GM19467 (cell line): ENCODE measurements at regions not wholly inside any gene's neighbourhood (a gene's known extent, or its start where the extent isn't known, plus 50 kb on each side); places are given as distances from the start of the nearest gene placed in this dataset.

ENCODE experiments used
- ATAC-seq: cut with Tn5 transposase; IDR thresholded peaks from one replicate; pipeline ENCODE4 v1.9.1; 2021; ENCODE audit warnings: mild to moderate bottlenecking, moderate library complexity; ENCODE audit not compliant: unreplicated experiment

GRCh38 chr6:96460052-96460700 lies 61.4 kb upstream of the UFL1 start:
- no peak for ATAC-seq

GRCh38 chr6:96465321-96465903 lies 56.2 kb upstream of the UFL1 start:
- ATAC-seq: no peak

- peak; percentile 57 for ATAC-seq
Observed at GRCh38 chr6:96466147-96466863, 55.3 kb upstream of the UFL1 start.

- ATAC-seq: no peak
Observed at GRCh38 chr6:96467814-96468213, 53.8 kb upstream of the UFL1 start.

- ATAC-seq: no peak
Observed at GRCh38 chr6:96468281-96468680, 53.3 kb upstream of the UFL1 start.

GRCh38 chr6:96468681-96469224 lies 52.9 kb upstream of the UFL1 start:
- no peak for ATAC-seq

- ATAC-seq: no peak
Observed at GRCh38 chr6:96469312-96469711, 52.3 kb upstream of the UFL1 start.

GRCh38 chr6:96470296-96470695 lies 51.3 kb upstream of the UFL1 start:
- no peak for ATAC-seq
